GM18517 (cell line): ENCODE measurements at regions not wholly inside any gene's neighbourhood (a gene's known extent, or its start where the extent isn't known, plus 50 kb on each side); places are given as distances from the start of the nearest gene placed in this dataset.

ENCODE experiments used
- ATAC-seq: cut with Tn5 transposase; IDR thresholded peaks from one replicate; pipeline ENCODE4 v1.9.1; 2021; ENCODE audit warnings: mild to moderate bottlenecking, moderate library complexity; ENCODE audit not compliant: unreplicated experiment

DNA sequence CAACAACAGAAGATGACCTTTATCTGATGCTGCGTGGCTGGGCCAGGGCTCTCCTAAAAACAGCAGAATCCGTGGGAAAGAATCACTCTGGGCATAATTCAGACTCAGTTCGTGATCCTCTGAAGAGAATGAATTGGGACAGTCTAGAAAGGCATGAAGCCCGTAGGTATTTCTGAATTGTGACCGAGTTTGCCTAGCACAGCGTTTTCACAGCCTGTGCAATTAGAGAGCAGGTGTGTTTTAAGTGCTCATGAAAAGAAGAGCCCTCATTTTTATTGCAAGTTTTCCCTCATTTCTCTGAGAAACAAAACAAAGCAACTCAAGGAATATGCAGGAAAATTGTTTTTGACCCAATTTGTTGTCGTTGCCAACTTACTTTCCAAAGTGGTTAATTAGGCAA, 366.2 kb downstream of the WDR11 start:
- no peak for ATAC-seq

DNA sequence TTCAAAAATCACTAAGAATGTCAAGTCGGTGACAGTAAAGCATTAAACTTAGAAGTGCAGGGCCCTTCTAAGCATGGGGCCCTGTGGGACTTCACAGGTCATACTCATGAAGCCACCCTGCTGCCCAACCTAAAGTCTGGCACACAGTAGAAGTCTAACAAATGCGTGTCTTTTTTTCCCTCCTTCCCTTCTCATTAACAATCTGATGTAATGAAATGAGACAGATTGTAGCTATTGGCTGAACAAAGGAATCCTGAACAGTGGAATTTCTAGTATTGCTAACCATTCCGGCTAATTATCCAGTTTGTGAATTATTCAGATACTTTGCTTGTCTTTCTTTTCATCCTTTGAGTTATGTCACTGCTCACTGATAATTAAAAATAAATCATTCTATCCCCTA, 369.9 kb downstream of the WDR11 start:
- ATAC-seq, result no peak

DNA sequence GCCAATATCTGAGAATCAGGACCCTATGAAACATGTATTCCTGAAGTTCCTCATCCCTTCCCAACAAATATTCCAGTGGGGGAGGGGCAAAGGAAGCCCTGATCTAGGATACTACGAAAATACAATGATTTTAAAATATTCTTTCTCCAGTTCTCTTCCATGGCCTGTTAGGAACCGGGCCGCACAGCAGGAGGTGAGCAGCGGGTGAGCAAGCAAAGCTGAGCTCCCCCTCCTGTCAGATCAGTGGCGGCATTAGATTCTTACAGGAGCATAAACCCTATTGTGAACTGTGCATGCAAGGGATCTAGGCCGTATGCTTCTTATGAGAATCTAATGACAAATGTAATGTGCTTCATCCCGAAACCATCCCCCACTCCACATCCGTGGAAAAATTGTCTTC, 370.8 kb downstream of the WDR11 start:
- ATAC-seq, result no peak

DNA sequence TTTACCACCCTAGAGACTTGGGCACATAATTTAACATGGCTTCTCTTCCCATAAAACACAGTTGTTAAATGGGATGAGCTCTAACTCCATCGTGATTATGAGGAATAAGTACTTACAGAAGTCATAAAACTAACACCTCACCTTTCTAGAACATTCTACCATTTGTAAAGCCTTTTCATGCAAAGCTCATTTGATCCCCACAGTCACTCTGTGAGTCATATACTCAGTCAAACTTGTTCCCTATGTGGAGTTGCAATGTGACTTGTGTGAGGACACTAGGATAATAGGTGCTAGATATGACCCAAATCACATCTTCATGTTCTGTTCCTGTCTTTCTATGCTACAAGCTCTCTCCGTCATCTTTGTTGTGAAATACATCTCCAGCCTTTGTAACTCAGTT, 371.7 kb downstream of the WDR11 start:
- no peak for ATAC-seq

DNA sequence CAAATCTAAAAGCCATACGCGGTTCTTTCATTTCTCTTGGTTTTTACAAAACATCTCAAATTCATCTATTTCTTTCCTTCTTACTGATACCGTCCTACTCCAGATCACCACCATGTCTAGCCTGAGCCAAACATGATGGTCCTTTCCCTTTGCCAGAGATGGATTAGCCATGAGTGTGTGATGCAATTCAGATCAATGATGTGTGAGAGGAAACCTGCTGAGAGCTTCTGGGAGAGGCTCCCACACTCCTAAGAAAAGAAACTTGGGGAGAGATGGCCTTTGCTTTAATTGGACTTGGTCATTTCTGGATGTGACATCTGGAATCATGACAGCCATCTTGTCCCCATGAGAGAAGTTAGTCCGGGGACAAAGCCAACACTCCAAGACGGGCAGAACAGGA, 367.2 kb downstream of the FGFR2 start:
- no peak for ATAC-seq

DNA sequence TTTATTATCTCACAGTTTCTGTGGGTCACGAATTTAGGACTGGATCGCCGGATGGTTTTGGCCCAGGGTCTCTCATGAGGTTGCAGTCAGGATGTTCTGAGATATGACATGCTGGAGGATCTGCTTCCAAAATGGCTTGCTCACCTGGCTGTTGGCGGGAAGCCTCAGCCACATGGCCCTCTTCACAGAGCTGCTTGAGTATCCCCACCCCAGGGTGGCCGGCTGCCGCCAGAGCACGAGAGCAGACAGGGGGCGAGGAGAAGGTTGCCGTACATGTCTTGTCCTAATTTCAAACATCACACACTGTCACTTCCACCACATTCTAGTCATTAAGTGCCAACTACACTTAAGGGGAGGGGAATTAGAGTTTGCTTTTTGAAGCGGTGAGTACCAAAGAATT, 365.8 kb downstream of the FGFR2 start:
- ATAC-seq, result no peak

- ATAC-seq, result no peak
These were observed 362.6 kb downstream of the FGFR2 start for GRCh38 chr10:121235692-121236091.

- no peak for ATAC-seq
These were observed 361.6 kb downstream of the FGFR2 start for GRCh38 chr10:121236621-121237020.

- ATAC-seq, result no peak
These were observed 360.5 kb downstream of the FGFR2 start for GRCh38 chr10:121237718-121238117.

- no peak for ATAC-seq
These were observed 358.2 kb downstream of the FGFR2 start for GRCh38 chr10:121240011-121240410.

DNA sequence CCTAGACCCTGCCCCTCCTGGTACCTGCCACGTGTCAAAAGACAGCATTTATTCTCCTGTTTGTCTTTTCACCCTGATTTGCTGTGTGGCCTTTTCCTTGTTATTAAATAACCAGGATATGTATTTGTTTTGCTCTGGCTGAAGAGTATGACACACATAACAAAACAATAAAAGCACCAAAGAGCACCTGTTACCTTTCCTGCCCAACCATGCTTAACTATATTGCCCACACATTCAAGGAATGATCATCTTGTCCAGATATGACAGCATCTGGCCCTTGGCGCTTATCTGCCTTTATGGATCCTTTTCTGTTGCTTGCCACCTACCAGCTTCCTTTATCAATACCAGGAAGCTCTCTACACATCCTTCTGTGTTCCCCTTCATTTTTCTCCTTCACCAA, 357.7 kb downstream of the FGFR2 start:
- ATAC-seq, result no peak

GRCh38 chr10:121241337-121241736, 356.9 kb downstream of the FGFR2 start:
- no peak for ATAC-seq

GRCh38 chr10:121242741-121243608, 355.3 kb downstream of the FGFR2 start:
- no peak for ATAC-seq

DNA sequence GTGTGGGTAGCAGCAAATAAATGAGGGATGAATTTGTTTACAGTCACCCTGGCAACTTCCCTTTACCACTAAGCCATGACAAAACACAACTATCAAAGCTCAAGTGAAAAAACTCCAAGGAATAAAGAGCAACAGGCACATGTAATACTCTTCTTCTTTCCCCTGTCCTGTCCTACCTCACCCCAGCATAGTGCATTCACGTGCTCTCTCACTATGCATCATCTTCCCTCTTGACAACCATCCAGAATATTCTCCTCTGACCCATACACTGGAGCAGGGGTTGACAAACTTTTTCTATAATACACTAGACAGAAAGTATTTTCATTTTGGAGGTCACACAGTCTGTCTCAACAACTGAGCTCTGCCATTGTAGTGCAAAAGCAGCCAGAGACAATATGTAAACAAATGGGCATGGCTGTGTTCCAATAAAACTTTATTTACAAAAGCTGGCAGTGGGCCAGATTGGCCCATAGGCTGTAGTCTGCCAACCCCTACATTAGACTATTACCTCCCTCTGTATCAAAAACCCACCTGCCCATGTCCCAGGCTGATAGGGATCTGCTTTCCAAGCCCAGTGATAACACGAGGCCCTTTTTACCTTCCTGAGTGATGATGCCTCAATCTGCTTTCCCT, 354.5 kb downstream of the FGFR2 start:
- ATAC-seq, result no peak

DNA sequence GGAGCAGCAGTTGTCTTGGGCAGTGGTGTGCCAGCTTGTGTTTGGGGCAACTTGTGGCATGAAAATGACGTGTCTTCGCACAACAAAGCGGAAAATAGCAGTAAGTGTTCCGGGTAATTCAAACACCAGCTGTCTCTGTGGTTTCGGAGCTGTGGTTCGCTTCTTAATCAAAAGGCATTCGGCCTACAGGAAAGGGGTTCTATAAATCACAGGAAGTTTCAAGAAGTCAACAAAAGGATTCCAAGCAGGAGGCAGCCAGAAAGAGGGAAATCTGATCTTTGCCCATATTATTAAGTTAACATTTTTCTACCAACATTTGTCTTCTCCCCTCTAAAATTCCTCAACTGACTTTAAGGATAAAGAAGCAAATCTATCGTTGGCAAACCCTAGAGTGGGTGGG, 353.4 kb downstream of the FGFR2 start:
- ATAC-seq, result no peak

DNA sequence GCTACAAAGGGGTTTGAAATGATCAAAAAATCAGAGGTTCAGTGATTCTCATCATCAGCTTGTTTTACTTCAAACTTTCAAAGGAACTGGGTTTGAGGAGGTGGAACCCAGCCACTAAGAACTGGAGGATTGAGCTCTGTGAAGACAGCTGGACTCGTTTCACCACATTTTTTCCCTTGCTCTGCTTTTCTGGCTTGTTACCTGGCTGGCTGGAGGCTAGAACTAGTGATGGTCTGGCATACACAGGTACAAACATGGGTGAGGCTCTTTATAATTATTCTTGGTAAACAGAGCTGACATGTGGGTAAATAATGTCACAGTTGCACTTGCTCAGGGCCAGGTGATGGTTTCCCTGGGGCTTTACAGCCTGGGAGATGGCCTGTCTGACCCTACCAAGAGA, 352.5 kb downstream of the FGFR2 start:
- ATAC-seq, result no peak

- no peak for ATAC-seq
These were observed 350.0 kb downstream of the FGFR2 start for GRCh38 chr10:121248266-121248665.

DNA sequence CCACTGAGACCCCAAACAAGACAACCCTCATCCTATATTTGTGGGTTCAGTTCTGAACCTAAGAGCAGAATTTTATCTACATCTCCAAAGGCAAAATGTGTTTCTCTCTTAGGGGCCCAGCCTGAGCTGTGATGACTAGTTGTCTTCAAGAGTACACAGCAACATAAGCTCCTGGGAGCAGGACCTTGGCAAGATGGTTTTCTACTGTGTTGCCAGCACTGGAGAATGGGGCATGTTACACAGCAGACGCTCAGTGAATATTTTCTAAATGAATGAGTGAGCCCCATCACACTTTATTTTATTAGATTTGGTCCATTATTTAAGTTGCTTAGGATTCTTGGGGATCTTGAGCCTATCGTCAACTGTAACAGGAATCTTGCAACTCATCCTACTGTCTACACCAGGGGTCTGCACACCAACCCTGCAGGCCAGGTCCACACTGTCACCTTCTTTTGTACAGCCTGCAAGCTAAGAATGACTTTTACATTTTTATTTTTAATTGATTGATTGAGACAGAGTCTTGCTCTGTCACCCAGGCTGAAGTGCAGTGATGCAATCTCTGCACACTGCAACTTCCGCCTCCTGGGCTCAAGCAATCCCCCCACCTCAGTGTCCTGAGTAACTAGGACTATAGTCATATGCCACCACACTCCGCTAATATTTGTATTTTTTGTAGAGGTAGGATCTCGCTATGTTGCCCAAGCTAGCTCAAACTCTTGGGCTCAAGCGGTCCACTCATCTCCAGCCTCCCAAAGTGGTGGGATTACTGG, 347.1 kb downstream of the FGFR2 start:
- ATAC-seq, result no peak

- ATAC-seq, result no peak
These were observed 345.5 kb downstream of the FGFR2 start for GRCh38 chr10:121252756-121253155.

DNA sequence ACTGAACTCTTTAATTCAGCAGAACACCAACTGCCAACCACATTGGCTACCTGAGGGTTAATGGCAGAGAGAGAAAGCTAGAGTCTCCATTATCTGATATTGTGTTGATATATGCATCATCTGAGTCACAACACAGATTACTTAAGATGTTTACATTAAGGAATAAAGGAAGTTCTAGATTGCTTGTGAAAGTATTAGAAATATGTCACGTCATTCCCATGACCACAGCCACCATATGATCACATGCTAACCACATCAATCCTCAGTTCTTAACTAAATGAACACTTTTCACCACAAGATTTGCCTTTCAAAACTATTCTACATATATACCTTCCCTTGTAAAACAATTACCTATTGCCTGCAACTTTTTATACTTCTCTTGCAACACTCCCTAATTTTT, 337.9 kb downstream of the FGFR2 start:
- ATAC-seq, result no peak

- ATAC-seq, result no peak
These were observed 336.6 kb downstream of the FGFR2 start for GRCh38 chr10:121261665-121262064.
